ENCODE measurements at regions not wholly inside any gene's neighbourhood (a gene's known extent, or its start where the extent isn't known, plus 50 kb on each side); places are given as distances from the start of the nearest gene placed in this dataset.
"Not testable (repeated sequence)": the region's sequence is repeated elsewhere in the genome, so short reads cannot be mapped to it uniquely, and the experiment has no call there.

GRCh38 chr2:64276417-64277095 lies 132.3 kb upstream of the PELI1 start:
- DNase-seq = no peak
- no peak for TF ChIP-seq CTCF (IDR thresholded peaks at IDR 0.05)
- H3K36me3 Mint-ChIP-seq (ENCODE audit: low read depth) = no peaks in the 10 kb centered on the region
- no peak overlapping the region for H3K4me3 Mint-ChIP-seq
- no peak overlapping the region for H3K27ac Mint-ChIP-seq
- H3K9me3 Mint-ChIP-seq = no peaks in the 10 kb centered on the region
- peaks cover 4% of the 10 kb centered on the region for H3K27me3 Mint-ChIP-seq (ENCODE audit: low read depth, poor library complexity)
- H3K4me1 Mint-ChIP-seq = peaks cover 28% of the 10 kb centered on the region

GRCh38 chr2:64277101-64277849 lies 133.1 kb upstream of the PELI1 start:
- no peak overlapping the region for H3K27ac Mint-ChIP-seq
- no peaks in the 10 kb centered on the region for H3K9me3 Mint-ChIP-seq
- DNase-seq = no peak
- no peak for TF ChIP-seq CTCF (IDR thresholded peaks at IDR 0.05)
- no peaks in the 10 kb centered on the region for H3K36me3 Mint-ChIP-seq (ENCODE audit: low read depth)
- H3K27me3 Mint-ChIP-seq (ENCODE audit: low read depth, poor library complexity) = peaks cover 4% of the 10 kb centered on the region
- peaks cover 25% of the 10 kb centered on the region for H3K4me1 Mint-ChIP-seq
- H3K4me3 Mint-ChIP-seq = no peak overlapping the region

- not testable (repeated sequence) for H3K27ac Mint-ChIP-seq; H3K9me3 Mint-ChIP-seq; H3K4me3 Mint-ChIP-seq; H3K36me3 Mint-ChIP-seq (ENCODE audit: low read depth); H3K27me3 Mint-ChIP-seq (ENCODE audit: low read depth, poor library complexity); H3K4me1 Mint-ChIP-seq; DNase-seq
Observed at GRCh38 chr2:64280812-64281211, 136.6 kb upstream of the PELI1 start.

GRCh38 chr2:64283006-64283570 lies 138.9 kb upstream of the PELI1 start:
- H3K27ac Mint-ChIP-seq = no peak overlapping the region
- H3K36me3 Mint-ChIP-seq (ENCODE audit: low read depth) = no peaks in the 10 kb centered on the region
- H3K27me3 Mint-ChIP-seq (ENCODE audit: low read depth, poor library complexity) = no peaks in the 10 kb centered on the region
- H3K9me3 Mint-ChIP-seq = no peaks in the 10 kb centered on the region
- no peak for DNase-seq
- H3K4me1 Mint-ChIP-seq = peaks cover 12% of the 10 kb centered on the region
- no peak overlapping the region for H3K4me3 Mint-ChIP-seq
- TF ChIP-seq CTCF (IDR thresholded peaks at IDR 0.05) = no peak

GRCh38 chr2:64283641-64284361 lies 139.6 kb upstream of the PELI1 start:
- no peak for TF ChIP-seq CTCF (IDR thresholded peaks at IDR 0.05)
- H3K4me3 Mint-ChIP-seq = no peak overlapping the region
- no peaks in the 10 kb centered on the region for H3K36me3 Mint-ChIP-seq (ENCODE audit: low read depth)
- no peaks in the 10 kb centered on the region for H3K9me3 Mint-ChIP-seq
- no peak overlapping the region for H3K27ac Mint-ChIP-seq
- peaks cover 18% of the 10 kb centered on the region for H3K4me1 Mint-ChIP-seq
- H3K27me3 Mint-ChIP-seq (ENCODE audit: low read depth, poor library complexity) = no peaks in the 10 kb centered on the region
- DNase-seq = no peak

GRCh38 chr2:64284751-64285150 lies 140.5 kb upstream of the PELI1 start:
- H3K27ac Mint-ChIP-seq = no peak overlapping the region
- DNase-seq = no peak
- peaks cover 18% of the 10 kb centered on the region for H3K4me1 Mint-ChIP-seq
- no peak for TF ChIP-seq CTCF (IDR thresholded peaks at IDR 0.05)
- no peaks in the 10 kb centered on the region for H3K27me3 Mint-ChIP-seq (ENCODE audit: low read depth, poor library complexity)
- no peak overlapping the region for H3K4me3 Mint-ChIP-seq
- H3K9me3 Mint-ChIP-seq = no peaks in the 10 kb centered on the region
- H3K36me3 Mint-ChIP-seq (ENCODE audit: low read depth) = no peaks in the 10 kb centered on the region
